ENCODE measurements at regions not wholly inside any gene's neighbourhood (a gene's known extent, or its start where the extent isn't known, plus 50 kb on each side); places are given as distances from the start of the nearest gene placed in this dataset.
"Not testable (repeated sequence)": the region's sequence is repeated elsewhere in the genome, so short reads cannot be mapped to it uniquely, and the experiment has no call there.

- DNase-seq (ENCODE audit: low spot score) = no peak
These were observed 550.8 kb upstream of the CADM1 start for GRCh38 chr11:116055064-116055463.

- DNase-seq (ENCODE audit: low spot score) = no peak
These were observed 549.3 kb upstream of the CADM1 start for GRCh38 chr11:116053548-116053919.

GRCh38 chr11:116052603-116053547 lies 548.7 kb upstream of the CADM1 start:
- no peak for DNase-seq (ENCODE audit: low spot score)

GRCh38 chr11:116051494-116051893 lies 547.3 kb upstream of the CADM1 start:
- no peak for DNase-seq (ENCODE audit: low spot score)

GRCh38 chr11:116049383-116049782 lies 545.2 kb upstream of the CADM1 start:
- peak; percentile 27 for DNase-seq (ENCODE audit: low spot score)

GRCh38 chr11:116046127-116046526 lies 541.9 kb upstream of the CADM1 start:
- DNase-seq (ENCODE audit: low spot score) = no peak

GRCh38 chr11:116044941-116045340 lies 540.7 kb upstream of the CADM1 start:
- DNase-seq (ENCODE audit: low spot score) = no peak

- DNase-seq (ENCODE audit: low spot score) = no peak
These were observed 540.3 kb upstream of the CADM1 start for GRCh38 chr11:116044520-116044919.

- no peak for DNase-seq (ENCODE audit: low spot score)
These were observed 539.6 kb upstream of the CADM1 start for GRCh38 chr11:116043857-116044256.

GRCh38 chr11:116043059-116043458 lies 538.8 kb upstream of the CADM1 start:
- not testable (repeated sequence) for DNase-seq (ENCODE audit: low spot score)

GRCh38 chr11:116042146-116042545 lies 537.9 kb upstream of the CADM1 start:
- no peak for DNase-seq (ENCODE audit: low spot score)

- no peak for DNase-seq (ENCODE audit: low spot score)
These were observed 533.6 kb upstream of the CADM1 start for GRCh38 chr11:116037861-116038260.

GRCh38 chr11:116035977-116036376 lies 531.8 kb upstream of the CADM1 start:
- no peak for DNase-seq (ENCODE audit: low spot score)

- DNase-seq (ENCODE audit: low spot score) = no peak
These were observed 529.8 kb upstream of the CADM1 start for GRCh38 chr11:116033931-116034553.

GRCh38 chr11:116030697-116031331 lies 526.6 kb upstream of the CADM1 start:
- no peak for DNase-seq (ENCODE audit: low spot score)

GRCh38 chr11:116028506-116028905 lies 524.3 kb upstream of the CADM1 start:
- DNase-seq (ENCODE audit: low spot score) = not testable (repeated sequence)

- no peak for DNase-seq (ENCODE audit: low spot score)
These were observed 495.2 kb upstream of the CADM1 start for GRCh38 chr11:115999437-115999836.

GRCh38 chr11:115996808-115997188 lies 492.6 kb upstream of the CADM1 start:
- DNase-seq (ENCODE audit: low spot score) = no peak

- DNase-seq (ENCODE audit: low spot score) = no peak
These were observed 492.1 kb upstream of the CADM1 start for GRCh38 chr11:115996125-115996807.

GRCh38 chr11:115993590-115993989 lies 489.4 kb upstream of the CADM1 start:
- no peak for DNase-seq (ENCODE audit: low spot score)

- DNase-seq (ENCODE audit: low spot score) = peak; percentile 13
These were observed 485.8 kb upstream of the CADM1 start for GRCh38 chr11:115990004-115990447.

GRCh38 chr11:115985896-115986295 lies 481.7 kb upstream of the CADM1 start:
- DNase-seq (ENCODE audit: low spot score) = no peak

Measured in umbilical cord (tissue), 1 donor.